Loucy (cell line): ENCODE measurements at regions not wholly inside any gene's neighbourhood (a gene's known extent, or its start where the extent isn't known, plus 50 kb on each side); places are given as distances from the start of the nearest gene placed in this dataset.

Source experiments
- H2AFZ ChIP-seq: fragments of 200-600 bp; sonication (generic); 2 replicates; pipeline ENCODE4 v1.6.0; 2016; ENCODE audit warnings: antibody characterized with exemption, mild to moderate bottlenecking, low read length, moderate library complexity
- H3F3A ChIP-seq: fragments of 200-600 bp; 2 replicates; pipeline ENCODE4 v1.6.0; 2016; ENCODE audit warnings: antibody characterized with exemption, low read depth, mild to moderate bottlenecking
- H3K27me3 ChIP-seq: fragments of 200-600 bp; sonication (generic); 2 replicates; pipeline ENCODE4 v1.6.1; 2014; ENCODE audit warnings: low read length, mild to moderate bottlenecking; ENCODE audit not compliant: insufficient read depth, poor library complexity, severe bottlenecking
- H3K36me3 ChIP-seq: fragments of 200-600 bp; sonication (generic); 2 replicates; pipeline ENCODE4 v1.6.1; 2016; ENCODE audit warnings: low read length; ENCODE audit not compliant: insufficient read depth
- H3K4me1 ChIP-seq: fragments of 200-600 bp; sonication (generic); 2 replicates; pipeline ENCODE4 v1.5.1; 2014; ENCODE audit warnings: low read length, mild to moderate bottlenecking; ENCODE audit not compliant: insufficient read depth, poor library complexity, severe bottlenecking
- H3K4me2 ChIP-seq: fragments of 200-600 bp; sonication (generic); 2 replicates; pipeline ENCODE4 v1.6.0; 2014; ENCODE audit warnings: antibody characterized with exemption, low read length, low read depth, mild to moderate bottlenecking; ENCODE audit not compliant: poor library complexity, severe bottlenecking
- H3K4me3 ChIP-seq: fragments of 200-600 bp; sonication (generic); 2 replicates; pipeline ENCODE4 v1.5.1; 2014; ENCODE audit warnings: low read length, mild to moderate bottlenecking, mixed read lengths; ENCODE audit not compliant: poor library complexity, severe bottlenecking
- H3K79me2 ChIP-seq: fragments of 200-600 bp; sonication (generic); 2 replicates; pipeline ENCODE4 v1.6.1; 2014; ENCODE audit warnings: low read length; ENCODE audit not compliant: insufficient read depth
- H3K9ac ChIP-seq: fragments of 200-600 bp; sonication (generic); 2 replicates; pipeline ENCODE4 v1.6.0; 2014; ENCODE audit warnings: mild to moderate bottlenecking, low read depth, low read length, moderate library complexity; ENCODE audit not compliant: poor library complexity, severe bottlenecking
- H3K9me2 ChIP-seq: fragments of 200-600 bp; sonication (generic); replicated peaks from 2 replicates; pipeline ENCODE4 v1.6.1; 2016; ENCODE audit warnings: low read depth, low read length, mixed read lengths
- H3K9me3 ChIP-seq: fragments of 200-600 bp; sonication (generic); 2 replicates; pipeline ENCODE4 v1.6.1; 2014; ENCODE audit warnings: mild to moderate bottlenecking, antibody characterized with exemption, low read length, low read depth; ENCODE audit not compliant: insufficient read depth
- H4K20me1 ChIP-seq: fragments of 200-600 bp; sonication (generic); 2 replicates; pipeline ENCODE4 v1.6.0; 2014; ENCODE audit warnings: antibody characterized with exemption, low read length, mild to moderate bottlenecking; ENCODE audit not compliant: insufficient read depth, poor library complexity, severe bottlenecking
- CTCF ChIP-seq: fragments of 200-600 bp; sonication (generic); conservative IDR thresholded peaks from 2 replicates; pipeline ENCODE4 v1.5.1; 2014; ENCODE audit warnings: mild to moderate bottlenecking, antibody characterized with exemption, low read length
- EZH2phosphoT487 ChIP-seq: fragments of 200-600 bp; IDR thresholded peaks from 2 replicates; pipeline ENCODE4 v1.6.1; 2018; ENCODE audit warnings: antibody characterized with exemption, mild to moderate bottlenecking, moderate library complexity, borderline replicate concordance

- H2AFZ ChIP-seq, result no peak overlapping the region
- H3K79me2 ChIP-seq, result no peaks in the 10 kb centered on the region
- no peaks in the 10 kb centered on the region for H3K4me1 ChIP-seq
- H3K4me3 ChIP-seq, result no peak overlapping the region
- H3K9me2 ChIP-seq, result no peaks in the 10 kb centered on the region
- H3K4me2 ChIP-seq, result no peak overlapping the region
- TF ChIP-seq CTCF (no peak), EZH2phosphoT487 (no peak)
- no peaks in the 10 kb centered on the region for H4K20me1 ChIP-seq
- H3F3A ChIP-seq, result no peaks in the 10 kb centered on the region
- H3K27me3 ChIP-seq, result no peaks in the 10 kb centered on the region
- no peak overlapping the region for H3K9ac ChIP-seq
- H3K36me3 ChIP-seq, result no peaks in the 10 kb centered on the region
- H3K9me3 ChIP-seq, result no peaks in the 10 kb centered on the region
Measured at GRCh38 chr18:39487932-39488331, 1922.3 kb upstream of the CELF4 start.

- Histone ChIP-seq H3K79me2 (no peaks in the 10 kb centered on the region), H3K9me2 (no peaks in the 10 kb centered on the region), H3K4me1 (no peaks in the 10 kb centered on the region), H4K20me1 (no peaks in the 10 kb centered on the region), H2AFZ (no peak overlapping the region), H3K9ac (no peak overlapping the region), H3K4me3 (no peak overlapping the region), H3K9me3 (no peaks in the 10 kb centered on the region), H3K4me2 (no peak overlapping the region), H3F3A (no peaks in the 10 kb centered on the region), H3K27me3 (no peaks in the 10 kb centered on the region), H3K36me3 (no peaks in the 10 kb centered on the region)
- TF ChIP-seq CTCF (no peak), EZH2phosphoT487 (no peak)
Measured at GRCh38 chr18:39486268-39486667, 1920.7 kb upstream of the CELF4 start.

GRCh38 chr18:39485696-39486095, 1920.1 kb upstream of the CELF4 start:
- TF ChIP-seq EZH2phosphoT487 (no peak), CTCF (no peak)
- no peaks in the 10 kb centered on the region for H3K36me3 ChIP-seq
- H3K4me3 ChIP-seq, result no peak overlapping the region

More at GRCh38 chr18:39485696-39486095, 1920.1 kb upstream of the CELF4 start:
- H3K4me1 ChIP-seq, result no peaks in the 10 kb centered on the region
- H2AFZ ChIP-seq, result no peak overlapping the region
- no peaks in the 10 kb centered on the region for H3K9me3 ChIP-seq
- no peaks in the 10 kb centered on the region for H3K27me3 ChIP-seq
- no peaks in the 10 kb centered on the region for H4K20me1 ChIP-seq
- no peaks in the 10 kb centered on the region for H3K9me2 ChIP-seq
- H3K4me2 ChIP-seq, result no peak overlapping the region
- no peaks in the 10 kb centered on the region for H3K79me2 ChIP-seq
- H3K9ac ChIP-seq, result no peak overlapping the region
- no peaks in the 10 kb centered on the region for H3F3A ChIP-seq
